ENCODE measurements at regions not wholly inside any gene's neighbourhood (a gene's known extent, or its start where the extent isn't known, plus 50 kb on each side); places are given as distances from the start of the nearest gene placed in this dataset.

GRCh38 chr10:27330074-27330473 is 89.5 kb upstream of the ACBD5 start:
- intact Hi-C loops (cut with micrococcal nuclease), result loop anchor here (5.0 kb wide), 1 partner anchor 758 kb away; no protein-coding TSS in a partner anchor
- no peak for TF ChIP-seq MAZ (IDR thresholded peaks at IDR 0.05; ENCODE audit: borderline replicate concordance, low read depth, low read length)
- TF ChIP-seq FOS (IDR thresholded peaks at IDR 0.05; ENCODE audit: low read depth, low read length), result no peak
- TF ChIP-seq RCOR1 (IDR thresholded peaks at IDR 0.05; ENCODE audit: insufficient replicate concordance, low read length), result no peak
- no peak for TF ChIP-seq CEBPB (IDR thresholded peaks at IDR 0.05; ENCODE audit: low read depth, low read length)
- TF ChIP-seq MXI1 (IDR thresholded peaks at IDR 0.05; ENCODE audit: borderline replicate concordance, low read depth, low read length), result no peak
- TF ChIP-seq BHLHE40 (IDR thresholded peaks at IDR 0.05; ENCODE audit: low read depth, low read length), result no peak
- no peak for TF ChIP-seq CHD1 (IDR thresholded peaks at IDR 0.05; ENCODE audit: low read depth, low read length)
- TF ChIP-seq, protein P1, sequence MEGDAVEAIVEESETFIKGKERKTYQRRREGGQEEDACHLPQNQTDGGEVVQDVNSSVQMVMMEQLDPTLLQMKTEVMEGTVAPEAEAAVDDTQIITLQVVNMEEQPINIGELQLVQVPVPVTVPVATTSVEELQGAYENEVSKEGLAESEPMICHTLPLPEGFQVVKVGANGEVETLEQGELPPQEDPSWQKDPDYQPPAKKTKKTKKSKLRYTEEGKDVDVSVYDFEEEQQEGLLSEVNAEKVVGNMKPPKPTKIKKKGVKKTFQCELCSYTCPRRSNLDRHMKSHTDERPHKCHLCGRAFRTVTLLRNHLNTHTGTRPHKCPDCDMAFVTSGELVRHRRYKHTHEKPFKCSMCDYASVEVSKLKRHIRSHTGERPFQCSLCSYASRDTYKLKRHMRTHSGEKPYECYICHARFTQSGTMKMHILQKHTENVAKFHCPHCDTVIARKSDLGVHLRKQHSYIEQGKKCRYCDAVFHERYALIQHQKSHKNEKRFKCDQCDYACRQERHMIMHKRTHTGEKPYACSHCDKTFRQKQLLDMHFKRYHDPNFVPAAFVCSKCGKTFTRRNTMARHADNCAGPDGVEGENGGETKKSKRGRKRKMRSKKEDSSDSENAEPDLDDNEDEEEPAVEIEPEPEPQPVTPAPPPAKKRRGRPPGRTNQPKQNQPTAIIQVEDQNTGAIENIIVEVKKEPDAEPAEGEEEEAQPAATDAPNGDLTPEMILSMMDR (conservative IDR thresholded peaks at IDR 0.05; ENCODE audit: low read depth, low read length), result no peak
- no peak for TF ChIP-seq RFX5 (IDR thresholded peaks at IDR 0.05; ENCODE audit: low read depth, low read length)
- no peak for TF ChIP-seq RAD21 (IDR thresholded peaks at IDR 0.05; ENCODE audit: low read length)
- TF ChIP-seq NFE2L2 (IDR thresholded peaks at IDR 0.05; ENCODE audit: low read depth, low read length), result no peak
- TF ChIP-seq SMC3 (IDR thresholded peaks at IDR 0.05; ENCODE audit: low read depth, low read length), result no peak
- TF ChIP-seq MAFK (IDR thresholded peaks at IDR 0.05; ENCODE audit: low read depth, low read length), result no peak
- no peak for TF ChIP-seq USF2 (IDR thresholded peaks at IDR 0.05; ENCODE audit: low read depth, low read length)
- TF ChIP-seq POLR2A (IDR thresholded peaks at IDR 0.05; ENCODE audit: low read depth, low read length), result no peak
- TF ChIP-seq, protein P2, sequence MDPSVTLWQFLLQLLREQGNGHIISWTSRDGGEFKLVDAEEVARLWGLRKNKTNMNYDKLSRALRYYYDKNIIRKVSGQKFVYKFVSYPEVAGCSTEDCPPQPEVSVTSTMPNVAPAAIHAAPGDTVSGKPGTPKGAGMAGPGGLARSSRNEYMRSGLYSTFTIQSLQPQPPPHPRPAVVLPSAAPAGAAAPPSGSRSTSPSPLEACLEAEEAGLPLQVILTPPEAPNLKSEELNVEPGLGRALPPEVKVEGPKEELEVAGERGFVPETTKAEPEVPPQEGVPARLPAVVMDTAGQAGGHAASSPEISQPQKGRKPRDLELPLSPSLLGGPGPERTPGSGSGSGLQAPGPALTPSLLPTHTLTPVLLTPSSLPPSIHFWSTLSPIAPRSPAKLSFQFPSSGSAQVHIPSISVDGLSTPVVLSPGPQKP (IDR thresholded peaks at IDR 0.05; ENCODE audit: borderline replicate concordance, low read depth, low read length), result no peak
- ATAC-seq (ENCODE audit: low read depth) (no peak), DNase-seq (no peak)
- Histone ChIP-seq H2AFZ (replicated peaks; ENCODE audit: low read length, poor library complexity) (no peak overlapping the region), H2AK5ac (ENCODE audit: low read depth, low read length) (no peak overlapping the region), H3K56ac (ENCODE audit: extremely low read depth, insufficient read depth, low read length) (no peak overlapping the region), H3K4me2 (ENCODE audit: low read depth, low read length) (no peak overlapping the region), H3K79me1 (ENCODE audit: low read depth in 1 of 2, low read length in 2 of 2) (no peaks in the 10 kb centered on the region), H3K36me3 (ENCODE audit: control insufficient read depth, insufficient read depth, low read length) (no peaks in the 10 kb centered on the region), H3K27ac (ENCODE audit: insufficient read depth, low read length) (no peak overlapping the region), H2AK9ac (replicated peaks; ENCODE audit: low read depth, low read length, poor library complexity) (no peak overlapping the region), H3K14ac (replicated peaks; ENCODE audit: low read depth, low read length) (no peak overlapping the region), H3K4me3 (ENCODE audit: insufficient read depth, low read depth, low read length) (no peak overlapping the region), H3K9ac (ENCODE audit: low read depth, low read length) (no peak overlapping the region), H2BK20ac (ENCODE audit: low read depth, low read length) (no peak overlapping the region), H3K9me1 (ENCODE audit: insufficient read depth, low read length) (no peaks in the 10 kb centered on the region), H3K4me1 (ENCODE audit: control insufficient read depth, insufficient read depth, low read length) (no peaks in the 10 kb centered on the region), H4K91ac (ENCODE audit: insufficient read depth, low read depth, low read length) (no peak overlapping the region), H3K27me3 (ENCODE audit: control insufficient read depth, insufficient read depth, low read length) (no peaks in the 10 kb centered on the region), H3K23ac (ENCODE audit: low read depth, low read length) (no peak overlapping the region), H3K9me3 (ENCODE audit: control insufficient read depth, insufficient read depth, low read length) (no peaks in the 10 kb centered on the region), H2BK15ac (ENCODE audit: low read depth, low read length) (no peak overlapping the region), H3K4ac (ENCODE audit: low read depth, low read length) (no peak overlapping the region), H4K5ac (ENCODE audit: low read depth, low read length) (no peak overlapping the region), H2BK120ac (ENCODE audit: low read depth, low read length) (no peak overlapping the region), H4K8ac (ENCODE audit: low read depth in 2 of 2, low read length in 2 of 2) (no peak overlapping the region), H3K18ac (ENCODE audit: low read depth, low read length) (no peak overlapping the region), H4K20me1 (ENCODE audit: insufficient read depth, low read length) (no peaks in the 10 kb centered on the region), H2BK5ac (ENCODE audit: low read depth, low read length, poor library complexity, severe bottlenecking) (no peak overlapping the region)
- WGBS, 2 experiments (ENCODE audit: extremely low coverage in 2 of 2, insufficient read length in 1 of 2), result no CpG with 5 or more reads among the region's 3 CpGs
- in situ Hi-C loops (cut with MboI; ENCODE audit: low sequenced_read_pairs), result no loop called here
- BruUV-seq (replicated peaks), result no TSS peak
- POLR2A ChIA-PET (ENCODE audit: unreplicated experiment), result no interaction called here
- CTCF ChIA-PET, result no interaction called here
- dilution Hi-C loops (cut with HindIII; ENCODE audit: low sequenced_read_pairs, unreplicated experiment), result no loop called here
